Sigmoid colon (tissue), 6 donors: ENCODE measurements at regions not wholly inside any gene's neighbourhood (a gene's known extent, or its start where the extent isn't known, plus 50 kb on each side); places are given as distances from the start of the nearest gene placed in this dataset.

ENCODE experiments used
- DNase-seq: peaks from one replicate; pipeline ENCODE4 v3.0.0-alpha.2; 2019
- H3K27ac ChIP-seq, 4 donors: fragments of 200-600 bp; sonication (generic); one replicate each; pipeline ENCODE4 v1.5.1; 2016 to 2019; ENCODE audit warnings: mild to moderate bottlenecking in 1 of 4
- H3K27me3 ChIP-seq, 3 donors: fragments of 200-600 bp; sonication (generic); one replicate each; pipeline ENCODE4 v1.5.1; 2019; ENCODE audit warnings: mild to moderate bottlenecking in 1 of 3
- H3K36me3 ChIP-seq, 4 donors: fragments of 200-600 bp; sonication (generic); one replicate each; pipeline ENCODE4 v1.5.1; 2016 to 2019
- H3K4me1 ChIP-seq, 4 donors: fragments of 200-600 bp; sonication (generic); one replicate each; pipeline ENCODE4 v1.5.1; 2017 to 2019
- H3K4me3 ChIP-seq, 4 donors: fragments of 200-600 bp; sonication (generic); one replicate each; pipeline ENCODE4 v1.5.1; 2017 to 2019; ENCODE audit warnings: mild to moderate bottlenecking in 2 of 4, moderate library complexity in 1 of 4
- H3K9me3 ChIP-seq, 4 donors: fragments of 200-600 bp in 3 of 4; sonication (generic) in 3 of 4; one replicate each; pipeline versions ENCODE4 v1.5.1 to v1.6.1; 2013 to 2019
- EP300 ChIP-seq, 4 donors: sonication (generic); formaldehyde crosslinking; IDR thresholded peaks; one replicate each; pipeline ENCODE4 v1.6.1; 2017; ENCODE audit warnings: antibody characterized with exemption in 4 of 4
- POLR2A ChIP-seq, 2 donors: fragments of 450-650 bp; IDR thresholded peaks; one replicate each; pipeline ENCODE4 v1.6.1; 2016; ENCODE audit warnings: antibody characterized with exemption in 2 of 2, mild to moderate bottlenecking in 2 of 2, moderate library complexity in 2 of 2
- POLR2AphosphoS5 ChIP-seq, 4 donors: sonication (generic); formaldehyde crosslinking; IDR thresholded peaks; one replicate each; pipeline ENCODE4 v1.6.1; 2017; ENCODE audit warnings: antibody characterized with exemption in 4 of 4
- WGBS, 2 donors: extraction: QIAGEN DNeasy Blood & Tissue Kit; methylation state at CpG; one replicate each; pipeline ENCODE4 v1.1.7; 2013; 5-methylcytosine and 5-hydroxymethylcytosine counted together
- intact Hi-C: fragments of 100-400 bp; cut with DNase I; formaldehyde crosslinking; loops from one replicate; pipeline ENCODE4 v1.15.1; 2023
- TF ChIP-seq, protein P1 (sequence below), 4 experiments: fragments of 450-650 bp in 3 of 4; fragments of 200-600 bp in 1 of 4; IDR thresholded peaks; one replicate each; pipeline ENCODE4 v1.5.1; 2016 to 2019; ENCODE audit warnings: antibody characterized with exemption in 4 of 4, mild to moderate bottlenecking in 3 of 4, moderate library complexity in 2 of 4
- donor health status: healthy with polysubstance abuse.
- donor health status: healthy.

DNA sequence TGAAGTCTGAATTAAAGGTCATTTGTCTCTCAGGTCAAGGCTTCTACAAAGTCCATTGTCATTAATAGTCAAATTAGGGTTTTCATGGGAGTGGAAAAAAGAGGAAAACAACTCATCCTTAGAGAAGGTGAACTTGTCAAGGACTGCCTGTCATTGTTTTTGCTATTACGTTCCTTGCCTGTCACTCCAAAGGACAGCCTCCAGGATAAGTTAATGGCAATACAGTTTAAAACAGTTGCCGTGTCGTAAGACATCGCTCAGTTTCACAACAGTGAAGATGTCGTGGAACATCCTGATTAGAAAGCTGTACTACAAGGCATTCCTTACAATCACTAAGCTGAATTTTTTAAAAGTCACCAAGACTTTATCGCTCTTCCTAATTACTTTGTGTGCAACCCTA is 466.8 kb upstream of the SMIM31 start:
- no peak for DNase-seq
- WGBS, 2 donors = 84 to 85% methylated on average over 6 of the region's 6 CpGs
- intact Hi-C loops = no loop called here
- no peak overlapping the region for H3K27ac ChIP-seq
- no peaks in the 10 kb centered on the region for H3K36me3 ChIP-seq
- H3K4me1 ChIP-seq = no peaks in the 10 kb centered on the region
- H3K9me3 ChIP-seq = no peaks in the 10 kb centered on the region
- H3K4me3 ChIP-seq = no peak overlapping the region
- TF ChIP-seq, protein P1, sequence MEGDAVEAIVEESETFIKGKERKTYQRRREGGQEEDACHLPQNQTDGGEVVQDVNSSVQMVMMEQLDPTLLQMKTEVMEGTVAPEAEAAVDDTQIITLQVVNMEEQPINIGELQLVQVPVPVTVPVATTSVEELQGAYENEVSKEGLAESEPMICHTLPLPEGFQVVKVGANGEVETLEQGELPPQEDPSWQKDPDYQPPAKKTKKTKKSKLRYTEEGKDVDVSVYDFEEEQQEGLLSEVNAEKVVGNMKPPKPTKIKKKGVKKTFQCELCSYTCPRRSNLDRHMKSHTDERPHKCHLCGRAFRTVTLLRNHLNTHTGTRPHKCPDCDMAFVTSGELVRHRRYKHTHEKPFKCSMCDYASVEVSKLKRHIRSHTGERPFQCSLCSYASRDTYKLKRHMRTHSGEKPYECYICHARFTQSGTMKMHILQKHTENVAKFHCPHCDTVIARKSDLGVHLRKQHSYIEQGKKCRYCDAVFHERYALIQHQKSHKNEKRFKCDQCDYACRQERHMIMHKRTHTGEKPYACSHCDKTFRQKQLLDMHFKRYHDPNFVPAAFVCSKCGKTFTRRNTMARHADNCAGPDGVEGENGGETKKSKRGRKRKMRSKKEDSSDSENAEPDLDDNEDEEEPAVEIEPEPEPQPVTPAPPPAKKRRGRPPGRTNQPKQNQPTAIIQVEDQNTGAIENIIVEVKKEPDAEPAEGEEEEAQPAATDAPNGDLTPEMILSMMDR (IDR thresholded peaks at IDR 0.05) = no peak
- TF ChIP-seq POLR2AphosphoS5 (IDR thresholded peaks at IDR 0.05) = no peak
- no peak for TF ChIP-seq POLR2A (IDR thresholded peaks at IDR 0.05)
- TF ChIP-seq EP300 (IDR thresholded peaks at IDR 0.05) = no peak
- H3K27me3 ChIP-seq = no peaks in the 10 kb centered on the region

DNA sequence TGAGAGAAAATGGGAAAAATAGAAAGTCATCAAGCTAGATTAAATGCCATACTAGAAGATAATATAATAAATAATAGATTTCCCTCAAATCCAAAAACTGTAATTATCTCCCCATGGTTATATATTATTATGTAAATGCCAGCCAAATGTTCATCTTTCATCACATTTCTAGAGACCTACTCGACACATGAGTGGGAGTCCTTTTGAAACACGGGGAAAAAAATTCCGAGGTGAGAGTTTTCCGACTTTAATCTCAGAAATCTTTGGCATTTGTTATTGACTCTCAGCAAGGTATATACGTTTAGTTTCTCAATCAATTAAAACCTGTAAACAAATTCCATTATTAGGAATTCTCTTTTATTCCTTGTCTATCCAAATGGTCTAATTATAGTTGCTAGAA is 465.4 kb upstream of the SMIM31 start:
- Histone ChIP-seq H3K27ac (no peak overlapping the region), H3K36me3 (no peaks in the 10 kb centered on the region), H3K9me3 (no peaks in the 10 kb centered on the region), H3K4me1 (no peaks in the 10 kb centered on the region), H3K4me3 (no peak overlapping the region), H3K27me3 (no peaks in the 10 kb centered on the region)
- no peak for DNase-seq
- 75 to 82% methylated on average over 5 of the region's 5 CpGs for WGBS, 2 donors
- intact Hi-C loops = no loop called here
- TF ChIP-seq, protein P1 (IDR thresholded peaks at IDR 0.05) = no peak
- TF ChIP-seq EP300 (IDR thresholded peaks at IDR 0.05) = no peak
- no peak for TF ChIP-seq POLR2A (IDR thresholded peaks at IDR 0.05)
- no peak for TF ChIP-seq POLR2AphosphoS5 (IDR thresholded peaks at IDR 0.05)

DNA sequence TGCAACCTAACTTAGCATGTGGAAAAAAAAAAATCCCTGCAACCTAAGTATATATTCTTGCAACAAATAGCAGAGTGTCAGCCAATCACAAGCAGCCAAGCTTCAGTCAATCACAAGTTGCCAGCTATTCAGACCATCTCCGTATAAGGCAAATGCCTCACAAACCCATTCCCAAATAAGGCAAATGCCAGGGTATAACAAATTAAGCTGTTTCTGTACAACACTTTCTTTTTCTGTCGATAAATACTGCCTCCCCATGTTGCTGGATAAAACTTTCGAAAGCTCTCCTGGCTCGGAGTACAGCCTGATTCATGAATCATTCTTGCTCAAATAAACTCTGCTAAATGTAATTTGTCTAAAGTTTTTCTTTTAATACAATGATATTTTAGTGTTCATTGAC is 460.7 kb upstream of the SMIM31 start:
- no peaks in the 10 kb centered on the region for H3K27me3 ChIP-seq
- DNase-seq = no peak
- TF ChIP-seq, protein P1 (IDR thresholded peaks at IDR 0.05) = no peak
- TF ChIP-seq POLR2AphosphoS5 (IDR thresholded peaks at IDR 0.05) (no peak), POLR2A (IDR thresholded peaks at IDR 0.05) (no peak), EP300 (IDR thresholded peaks at IDR 0.05) (no peak)
- 66 to 80% methylated on average over 4 of the region's 4 CpGs for WGBS, 2 donors
- H3K36me3 ChIP-seq = no peaks in the 10 kb centered on the region
- no peaks in the 10 kb centered on the region for H3K9me3 ChIP-seq
- H3K4me1 ChIP-seq = no peaks in the 10 kb centered on the region
- intact Hi-C loops = no loop called here
- no peak overlapping the region for H3K27ac ChIP-seq
- H3K4me3 ChIP-seq = no peak overlapping the region

DNA sequence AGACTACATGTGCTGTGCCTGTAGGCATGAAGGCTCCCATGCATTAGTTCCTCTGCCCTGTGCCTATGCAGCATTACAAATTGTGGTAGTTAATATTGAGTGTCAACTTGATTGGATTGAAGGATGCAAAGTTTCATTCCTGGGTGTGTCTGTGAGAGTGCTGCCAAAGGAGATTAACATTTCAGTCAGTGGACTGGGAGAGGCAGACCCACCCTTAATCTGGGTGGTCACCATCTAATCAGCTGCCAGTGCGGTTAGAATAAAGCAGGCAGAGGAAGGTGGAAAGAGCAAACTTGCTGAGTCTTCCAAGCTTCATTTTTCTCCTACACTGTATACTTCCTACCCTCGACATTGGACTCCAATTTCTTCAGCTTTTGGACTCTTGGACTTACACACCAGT is 460.2 kb upstream of the SMIM31 start:
- DNase-seq = no peak
- TF ChIP-seq, protein P1 (IDR thresholded peaks at IDR 0.05) = no peak
- TF ChIP-seq EP300 (IDR thresholded peaks at IDR 0.05) = no peak
- TF ChIP-seq POLR2A (IDR thresholded peaks at IDR 0.05) = no peak
- no peak for TF ChIP-seq POLR2AphosphoS5 (IDR thresholded peaks at IDR 0.05)
- no peak overlapping the region for H3K4me3 ChIP-seq
- no peaks in the 10 kb centered on the region for H3K4me1 ChIP-seq
- no peaks in the 10 kb centered on the region for H3K27me3 ChIP-seq
- no peaks in the 10 kb centered on the region for H3K36me3 ChIP-seq
- intact Hi-C loops = no loop called here
- 56 to 76% methylated on average over 2 of the region's 2 CpGs for WGBS, 2 donors
- H3K9me3 ChIP-seq = no peaks in the 10 kb centered on the region
- H3K27ac ChIP-seq = no peak overlapping the region

DNA sequence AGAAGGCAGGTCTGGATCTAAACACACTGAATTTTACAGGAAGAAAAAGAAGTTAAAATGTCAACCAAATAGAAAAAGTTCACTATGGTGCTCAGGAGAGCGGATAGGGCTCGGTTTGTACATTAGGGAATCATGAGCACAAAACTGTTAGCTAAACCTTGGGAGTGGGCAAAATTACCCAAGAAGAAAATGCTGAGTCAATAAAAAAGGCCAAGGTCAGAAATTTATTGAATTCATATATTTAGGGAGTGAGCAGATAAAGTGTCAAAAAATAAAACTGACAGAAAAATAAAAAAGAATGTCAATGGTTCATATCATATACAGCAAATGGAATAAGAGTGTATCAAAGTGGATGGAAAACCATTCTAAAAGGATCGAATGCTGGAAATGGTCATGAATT is 452.5 kb upstream of the SMIM31 start:
- Histone ChIP-seq H3K4me1 (no peaks in the 10 kb centered on the region), H3K27ac (no peak overlapping the region), H3K36me3 (no peaks in the 10 kb centered on the region), H3K4me3 (no peak overlapping the region), H3K9me3 (no peaks in the 10 kb centered on the region), H3K27me3 (no peaks in the 10 kb centered on the region)
- 76 to 81% methylated on average over 3 of the region's 3 CpGs for WGBS, 2 donors
- TF ChIP-seq POLR2AphosphoS5 (IDR thresholded peaks at IDR 0.05) = no peak
- TF ChIP-seq EP300 (IDR thresholded peaks at IDR 0.05) = no peak
- no peak for TF ChIP-seq POLR2A (IDR thresholded peaks at IDR 0.05)
- TF ChIP-seq, protein P1 (IDR thresholded peaks at IDR 0.05) = no peak
- intact Hi-C loops = no loop called here
- no peak for DNase-seq
